Stimulated activated naive CD8-positive, alpha-beta T cell treated with anti-CD3 and anti-CD28 coated beads, Interleukin-15, amount 100 ng/mL, for 72 hours (primary cell): ENCODE measurements at regions not wholly inside any gene's neighbourhood (a gene's known extent, or its start where the extent isn't known, plus 50 kb on each side); places are given as distances from the start of the nearest gene placed in this dataset.

ENCODE experiments used
- ATAC-seq: fragments of 150-1000 bp; cut with Tn5 transposase; 2 replicates; pipeline ENCODE4 v1.10.0; 2021; ENCODE audit warnings: mild to moderate bottlenecking, moderate library complexity
- DNase-seq, 2 donors: peaks; one replicate each; pipeline ENCODE4 v3.0.0; 2021 to 2022
- H3K27ac Mint-ChIP-seq, 2 donors: one replicate each; pipeline ENCODE4 v1.8.0; 2022; ENCODE audit warnings: mild to moderate bottlenecking in 2 of 2, mixed read lengths in 2 of 2, moderate library complexity in 2 of 2
- H3K27me3 Mint-ChIP-seq: one replicate; pipeline ENCODE4 v1.8.0; 2022; ENCODE audit warnings: mixed read lengths
- H3K4me1 Mint-ChIP-seq: one replicate; pipeline ENCODE4 v1.8.0; 2022; ENCODE audit warnings: mild to moderate bottlenecking, mixed read lengths
- H3K4me3 Mint-ChIP-seq, 2 donors: one replicate each; pipeline ENCODE4 v1.8.0; 2022; ENCODE audit warnings: mild to moderate bottlenecking in 2 of 2, mixed read lengths in 2 of 2, moderate library complexity in 1 of 2
- H3K9me3 Mint-ChIP-seq, 2 donors: one replicate each; pipeline ENCODE4 v1.8.0; 2022; ENCODE audit warnings: mixed read lengths in 2 of 2

GRCh38 chr3:181455276-181455675 lies 256.4 kb upstream of the SOX2 start:
- DNase-seq: no peak
- Mint-ChIP-seq H3K9me3 (peaks cover 0 to 17% of the 10 kb centered on the region in 2 donors), H3K27ac (no peak overlapping the region), H3K27me3 (no peaks in the 10 kb centered on the region), H3K4me3 (no peak overlapping the region), H3K4me1 (no peaks in the 10 kb centered on the region)
- ATAC-seq: no peak

- Mint-ChIP-seq H3K4me3 (no peak overlapping the region), H3K9me3 (peaks cover 0 to 17% of the 10 kb centered on the region in 2 donors), H3K27ac (no peak overlapping the region), H3K27me3 (no peaks in the 10 kb centered on the region), H3K4me1 (no peaks in the 10 kb centered on the region)
- DNase-seq: no peak
- ATAC-seq: no peak
Measured at GRCh38 chr3:181454451-181455027, 257.2 kb upstream of the SOX2 start.

- H3K4me3 Mint-ChIP-seq: no peak overlapping the region
- no peaks in the 10 kb centered on the region for H3K4me1 Mint-ChIP-seq
- no peak overlapping the region for H3K27ac Mint-ChIP-seq
- no peak for DNase-seq
- peaks cover 2 to 5% of the 10 kb centered on the region in 2 donors for H3K9me3 Mint-ChIP-seq
- no peak for ATAC-seq
- no peaks in the 10 kb centered on the region for H3K27me3 Mint-ChIP-seq
Measured at GRCh38 chr3:181446741-181447140, 265.0 kb upstream of the SOX2 start.

- Mint-ChIP-seq H3K27ac (no peak overlapping the region), H3K9me3 (peaks cover 0 to 11% of the 10 kb centered on the region in 2 donors)
- no peak for ATAC-seq
Measured at GRCh38 chr3:181442066-181442465, 269.7 kb upstream of the SOX2 start.

GRCh38 chr3:181432992-181433391 lies 278.7 kb upstream of the SOX2 start:
- H3K9me3 Mint-ChIP-seq: peaks cover 8 to 19% of the 10 kb centered on the region in 2 donors
- H3K27ac Mint-ChIP-seq: no peak overlapping the region
- H3K4me1 Mint-ChIP-seq: no peaks in the 10 kb centered on the region
- DNase-seq (no peak), ATAC-seq (no peak)
- no peak overlapping the region for H3K4me3 Mint-ChIP-seq
- no peaks in the 10 kb centered on the region for H3K27me3 Mint-ChIP-seq

More at GRCh38 chr3:181442066-181442465, 269.7 kb upstream of the SOX2 start:
- Mint-ChIP-seq H3K4me1 (no peaks in the 10 kb centered on the region), H3K27me3 (no peaks in the 10 kb centered on the region), H3K4me3 (no peak overlapping the region)
- DNase-seq: no peak

- ATAC-seq (no peak), DNase-seq (no peak)
- Mint-ChIP-seq H3K4me3 (no peak overlapping the region), H3K27ac (no peak overlapping the region), H3K4me1 (no peaks in the 10 kb centered on the region), H3K27me3 (no peaks in the 10 kb centered on the region), H3K9me3 (peaks cover 13 to 26% of the 10 kb centered on the region in 2 donors)
Measured at GRCh38 chr3:181431748-181432147, 280.0 kb upstream of the SOX2 start.

- Mint-ChIP-seq H3K4me1 (no peaks in the 10 kb centered on the region), H3K4me3 (no peak overlapping the region), H3K27ac (no peak overlapping the region), H3K27me3 (no peaks in the 10 kb centered on the region), H3K9me3 (peaks cover 14 to 19% of the 10 kb centered on the region in 2 donors)
- DNase-seq (no peak), ATAC-seq (no peak)
Measured at GRCh38 chr3:181425074-181425473, 286.7 kb upstream of the SOX2 start.

- Mint-ChIP-seq H3K27ac (no peak overlapping the region), H3K4me1 (no peaks in the 10 kb centered on the region), H3K9me3 (peaks cover 0 to 6% of the 10 kb centered on the region in 2 donors), H3K4me3 (no peak overlapping the region), H3K27me3 (no peaks in the 10 kb centered on the region)
- ATAC-seq: no peak
- DNase-seq: no peak
Measured at GRCh38 chr3:181418233-181418632, 293.5 kb upstream of the SOX2 start.

- no peak for DNase-seq
- no peak overlapping the region for H3K4me3 Mint-ChIP-seq
- ATAC-seq: no peak
- no peaks in the 10 kb centered on the region for H3K27me3 Mint-ChIP-seq
- H3K9me3 Mint-ChIP-seq: peaks cover 0 to 6% of the 10 kb centered on the region in 2 donors
- H3K4me1 Mint-ChIP-seq: no peaks in the 10 kb centered on the region
- H3K27ac Mint-ChIP-seq: no peak overlapping the region
Measured at GRCh38 chr3:181417748-181418147, 294.0 kb upstream of the SOX2 start.

GRCh38 chr3:181410870-181411269 lies 300.9 kb upstream of the SOX2 start:
- peaks cover 0 to 5% of the 10 kb centered on the region in 2 donors for H3K9me3 Mint-ChIP-seq
- no peak for ATAC-seq
- H3K4me1 Mint-ChIP-seq: no peaks in the 10 kb centered on the region
- DNase-seq: no peak
- H3K27ac Mint-ChIP-seq: no peak overlapping the region
- H3K27me3 Mint-ChIP-seq: no peaks in the 10 kb centered on the region
- no peak overlapping the region for H3K4me3 Mint-ChIP-seq

GRCh38 chr3:181403876-181404660 lies 307.7 kb upstream of the SOX2 start:
- H3K9me3 Mint-ChIP-seq: peaks cover 6 to 14% of the 10 kb centered on the region in 2 donors
- H3K4me1 Mint-ChIP-seq: no peaks in the 10 kb centered on the region
- no peak overlapping the region for H3K27ac Mint-ChIP-seq
- H3K27me3 Mint-ChIP-seq: no peaks in the 10 kb centered on the region
- ATAC-seq (no peak), DNase-seq (no peak)
- no peak overlapping the region for H3K4me3 Mint-ChIP-seq

- ATAC-seq (no peak), DNase-seq (no peak)
- Mint-ChIP-seq H3K27me3 (no peaks in the 10 kb centered on the region), H3K4me3 (no peak overlapping the region), H3K4me1 (no peaks in the 10 kb centered on the region), H3K27ac (no peak overlapping the region), H3K9me3 (peaks cover 6 to 14% of the 10 kb centered on the region in 2 donors)
Measured at GRCh38 chr3:181402347-181402746, 309.4 kb upstream of the SOX2 start.

GRCh38 chr3:181384970-181385369 lies 326.8 kb upstream of the SOX2 start:
- H3K4me3 Mint-ChIP-seq: no peak overlapping the region
- H3K27ac Mint-ChIP-seq: no peak overlapping the region
- H3K9me3 Mint-ChIP-seq: peaks cover 12 to 16% of the 10 kb centered on the region in 2 donors
- DNase-seq (no peak), ATAC-seq (no peak)
- no peaks in the 10 kb centered on the region for H3K27me3 Mint-ChIP-seq
- H3K4me1 Mint-ChIP-seq: no peaks in the 10 kb centered on the region

- Mint-ChIP-seq H3K27me3 (no peaks in the 10 kb centered on the region), H3K4me3 (no peak overlapping the region), H3K27ac (no peak overlapping the region), H3K9me3 (peaks cover 12 to 16% of the 10 kb centered on the region in 2 donors), H3K4me1 (no peaks in the 10 kb centered on the region)
- no peak for DNase-seq
- no peak for ATAC-seq
Measured at GRCh38 chr3:181383760-181384159, 328.0 kb upstream of the SOX2 start.

GRCh38 chr3:181383201-181383600 lies 328.5 kb upstream of the SOX2 start:
- peaks cover 12 to 16% of the 10 kb centered on the region in 2 donors for H3K9me3 Mint-ChIP-seq
- no peak for ATAC-seq

GRCh38 chr3:181382656-181383055 lies 329.1 kb upstream of the SOX2 start:
- Mint-ChIP-seq H3K9me3 (peaks cover 12 to 16% of the 10 kb centered on the region in 2 donors), H3K27me3 (no peaks in the 10 kb centered on the region), H3K4me1 (no peaks in the 10 kb centered on the region), H3K4me3 (no peak overlapping the region), H3K27ac (no peak overlapping the region)
- ATAC-seq (no peak), DNase-seq (no peak)

More at GRCh38 chr3:181383201-181383600, 328.5 kb upstream of the SOX2 start:
- no peak overlapping the region for H3K27ac Mint-ChIP-seq
- DNase-seq: no peak
- H3K4me3 Mint-ChIP-seq: no peak overlapping the region
- no peaks in the 10 kb centered on the region for H3K4me1 Mint-ChIP-seq
- H3K27me3 Mint-ChIP-seq: no peaks in the 10 kb centered on the region
